Stimulated activated CD4-positive, alpha-beta T cell treated with anti-CD3 and anti-CD28 coated beads, Interleukin-1b, Interleukin-23, amount 100 ng/mL, for 24 hours (primary cell): ENCODE measurements at regions not wholly inside any gene's neighbourhood (a gene's known extent, or its start where the extent isn't known, plus 50 kb on each side); places are given as distances from the start of the nearest gene placed in this dataset.
"Not testable (repeated sequence)": the region's sequence is repeated elsewhere in the genome, so short reads cannot be mapped to it uniquely, and the experiment has no call there.

Experiments used
- DNase-seq, 4 experiments: peaks; one replicate each; pipeline ENCODE4 v3.0.0-alpha.2; 2020; ENCODE audit warnings: low read depth in 4 of 4, low spot score in 1 of 4

- DNase-seq = not testable (repeated sequence)
Measured at GRCh38 chr3:125791021-125791420, 178.0 kb upstream of the ROPN1B start.

- not testable (repeated sequence) for DNase-seq
Measured at GRCh38 chr3:125810010-125810409, 159.0 kb upstream of the ROPN1B start.

GRCh38 chr3:125822175-125822574 lies 146.8 kb upstream of the ROPN1B start:
- peak in 3 of 4 experiments; percentile 10 to 37 (median 16) for DNase-seq

GRCh38 chr3:125831005-125831750 lies 137.8 kb upstream of the ROPN1B start:
- DNase-seq = not testable (repeated sequence)

GRCh38 chr3:125835562-125835961 lies 133.4 kb upstream of the ROPN1B start:
- not testable (repeated sequence) for DNase-seq

- not testable (repeated sequence) for DNase-seq
Measured at GRCh38 chr3:125836011-125836551, 132.9 kb upstream of the ROPN1B start.

GRCh38 chr3:125836786-125837185 lies 132.2 kb upstream of the ROPN1B start:
- not testable (repeated sequence) for DNase-seq

- DNase-seq = not testable (repeated sequence)
Measured at GRCh38 chr3:125838857-125839256, 130.1 kb upstream of the ROPN1B start.

GRCh38 chr3:125840465-125840864 lies 128.5 kb upstream of the ROPN1B start:
- not testable (repeated sequence) for DNase-seq

- DNase-seq = not testable (repeated sequence)
Measured at GRCh38 chr3:125847966-125848365, 121.0 kb upstream of the ROPN1B start.

GRCh38 chr3:125855006-125855405 lies 114.0 kb upstream of the ROPN1B start:
- not testable (repeated sequence) for DNase-seq

GRCh38 chr3:125860547-125860946 lies 108.4 kb upstream of the ROPN1B start:
- DNase-seq = not testable (repeated sequence)

GRCh38 chr3:125862841-125863254 lies 106.1 kb upstream of the ROPN1B start:
- not testable (repeated sequence) for DNase-seq

GRCh38 chr3:125864532-125864931 lies 104.4 kb upstream of the ROPN1B start:
- DNase-seq = not testable (repeated sequence)

GRCh38 chr3:125886006-125886405 lies 83.0 kb upstream of the ROPN1B start:
- not testable (repeated sequence) for DNase-seq

- not testable (repeated sequence) for DNase-seq
Measured at GRCh38 chr3:125899181-125899580, 69.8 kb upstream of the ROPN1B start.

GRCh38 chr3:125901473-125901872 lies 67.5 kb upstream of the ROPN1B start:
- DNase-seq = not testable (repeated sequence)

GRCh38 chr3:125903780-125904455 lies 65.1 kb upstream of the ROPN1B start:
- DNase-seq = not testable (repeated sequence)

GRCh38 chr3:125907279-125907678 lies 61.7 kb upstream of the ROPN1B start:
- DNase-seq = not testable (repeated sequence)

- DNase-seq = not testable (repeated sequence)
Measured at GRCh38 chr3:125910851-125911250, 58.1 kb upstream of the ROPN1B start.

GRCh38 chr3:125914608-125915436 lies 54.2 kb upstream of the ROPN1B start:
- DNase-seq = not testable (repeated sequence)
